ENCODE measurements at regions not wholly inside any gene's neighbourhood (a gene's known extent, or its start where the extent isn't known, plus 50 kb on each side); places are given as distances from the start of the nearest gene placed in this dataset.

GRCh38 chr18:78666666-78667335 is 312.8 kb upstream of the SALL3 start:
- no peak for DNase-seq

GRCh38 chr18:78670778-78671391 is 308.7 kb upstream of the SALL3 start:
- DNase-seq: no peak

GRCh38 chr18:78671551-78671950 is 308.1 kb upstream of the SALL3 start:
- DNase-seq: no peak

GRCh38 chr18:78672862-78673446 is 306.7 kb upstream of the SALL3 start:
- DNase-seq: no peak

GRCh38 chr18:78673516-78674321 is 305.9 kb upstream of the SALL3 start:
- no peak for DNase-seq

- DNase-seq: no peak
These were observed 304.4 kb upstream of the SALL3 start for GRCh38 chr18:78675231-78675630.

GRCh38 chr18:78676622-78677482 is 302.8 kb upstream of the SALL3 start:
- no peak for DNase-seq

GRCh38 chr18:78677483-78678317 is 301.9 kb upstream of the SALL3 start:
- DNase-seq: no peak

- no peak for DNase-seq
These were observed 301.3 kb upstream of the SALL3 start for GRCh38 chr18:78678318-78678695.

- no peak for DNase-seq
These were observed 300.6 kb upstream of the SALL3 start for GRCh38 chr18:78679031-78679430.

- DNase-seq: no peak
These were observed 299.9 kb upstream of the SALL3 start for GRCh38 chr18:78679613-78680260.

- DNase-seq: no peak
These were observed 298.2 kb upstream of the SALL3 start for GRCh38 chr18:78681396-78681795.

- no peak for DNase-seq
These were observed 297.7 kb upstream of the SALL3 start for GRCh38 chr18:78681934-78682333.

GRCh38 chr18:78682716-78683115 is 296.9 kb upstream of the SALL3 start:
- no peak for DNase-seq

- no peak for DNase-seq
These were observed 296.2 kb upstream of the SALL3 start for GRCh38 chr18:78683191-78684010.

- no peak for DNase-seq
These were observed 294.2 kb upstream of the SALL3 start for GRCh38 chr18:78685250-78685979.

GRCh38 chr18:78685980-78686530 is 293.6 kb upstream of the SALL3 start:
- DNase-seq: no peak

- DNase-seq: no peak
These were observed 292.5 kb upstream of the SALL3 start for GRCh38 chr18:78686976-78687685.

- no peak for DNase-seq
These were observed 291.9 kb upstream of the SALL3 start for GRCh38 chr18:78687736-78688135.

Measured in hematopoietic multipotent progenitor cell treated with erythropoietin and hydrocortisone succinate and interleukin-3 and kit ligand, for 6 days (in vitro differentiated cells).